Spinal cord (tissue), 9 donors: ENCODE measurements at regions not wholly inside any gene's neighbourhood (a gene's known extent, or its start where the extent isn't known, plus 50 kb on each side); places are given as distances from the start of the nearest gene placed in this dataset.

ENCODE experiments used
- DNase-seq, 6 donors: peaks; one replicate each; pipeline versions ENCODE4 v3.0.0 to v3.0.0-alpha.2; 2013 to 2015; ENCODE audit warnings: low spot score in 6 of 6, low read depth in 4 of 6
- H3K27ac ChIP-seq: one replicate; pipeline ENCODE4 v1.5.1; 2013; ENCODE audit warnings: low read depth, low read length, control low read depth
- H3K27me3 ChIP-seq: one replicate; pipeline ENCODE4 v1.6.1; 2013; ENCODE audit warnings: low read length; ENCODE audit not compliant: control insufficient read depth, insufficient read depth
- H3K36me3 ChIP-seq: one replicate; pipeline ENCODE4 v1.6.1; 2013; ENCODE audit warnings: low read length; ENCODE audit not compliant: control insufficient read depth, insufficient read depth
- H3K4me1 ChIP-seq: one replicate; pipeline ENCODE4 v1.6.1; 2013; ENCODE audit warnings: low read length; ENCODE audit not compliant: control insufficient read depth, insufficient read depth
- H3K4me3 ChIP-seq: one replicate; pipeline ENCODE4 v1.5.1; 2013; ENCODE audit warnings: low read depth, low read length, control low read depth
- H3K9me3 ChIP-seq: one replicate; pipeline ENCODE4 v1.6.1; 2013; ENCODE audit warnings: low read length; ENCODE audit not compliant: control insufficient read depth, insufficient read depth
- WGBS: methylation state at CpG from one replicate; pipeline ENCODE4 v1.1.5; 2013; ENCODE audit warnings: missing lambda C conversion rate; ENCODE audit not compliant: insufficient coverage; 5-methylcytosine and 5-hydroxymethylcytosine counted together
- donor health status: healthy.

- Histone ChIP-seq H3K4me3 (no peak overlapping the region), H3K27me3 (no peaks in the 10 kb centered on the region), H3K27ac (no peak overlapping the region), H3K9me3 (no peaks in the 10 kb centered on the region), H3K4me1 (no peaks in the 10 kb centered on the region), H3K36me3 (no peaks in the 10 kb centered on the region)
- DNase-seq, result no peak
- WGBS, result no CpG with 5 or more reads among the region's 2 CpGs
Observed at GRCh38 chr21:25373126-25374082, 233.9 kb downstream of the MRPL39 start.

- WGBS, result 36% methylated on average over 3 of the region's 5 CpGs
- H3K36me3 ChIP-seq, result no peaks in the 10 kb centered on the region
- no peaks in the 10 kb centered on the region for H3K27me3 ChIP-seq
- H3K27ac ChIP-seq, result no peak overlapping the region
- peak in 1 of 6 donors; percentile 58 for DNase-seq
- H3K4me3 ChIP-seq, result no peak overlapping the region
- no peaks in the 10 kb centered on the region for H3K9me3 ChIP-seq
- H3K4me1 ChIP-seq, result no peaks in the 10 kb centered on the region
Observed at GRCh38 chr21:25371841-25372425, 235.3 kb downstream of the MRPL39 start.

GRCh38 chr21:25370311-25370744, 237.0 kb downstream of the MRPL39 start:
- 93% methylated on average over 6 of the region's 6 CpGs for WGBS
- Histone ChIP-seq H3K4me1 (no peaks in the 10 kb centered on the region), H3K4me3 (no peak overlapping the region)

GRCh38 chr21:25369524-25370300, 237.6 kb downstream of the MRPL39 start:
- Histone ChIP-seq H3K27me3 (no peaks in the 10 kb centered on the region), H3K27ac (no peak overlapping the region), H3K4me1 (no peaks in the 10 kb centered on the region), H3K36me3 (no peaks in the 10 kb centered on the region), H3K9me3 (no peaks in the 10 kb centered on the region), H3K4me3 (no peak overlapping the region)
- no CpG with 5 or more reads among the region's 4 CpGs for WGBS
- DNase-seq, result no peak

More at GRCh38 chr21:25370311-25370744, 237.0 kb downstream of the MRPL39 start:
- no peak for DNase-seq
- H3K9me3 ChIP-seq, result no peaks in the 10 kb centered on the region
- H3K36me3 ChIP-seq, result no peaks in the 10 kb centered on the region
- no peaks in the 10 kb centered on the region for H3K27me3 ChIP-seq
- no peak overlapping the region for H3K27ac ChIP-seq

GRCh38 chr21:25368531-25368930, 238.8 kb downstream of the MRPL39 start:
- Histone ChIP-seq H3K27ac (no peak overlapping the region), H3K4me3 (no peak overlapping the region), H3K9me3 (no peaks in the 10 kb centered on the region), H3K36me3 (no peaks in the 10 kb centered on the region), H3K27me3 (no peaks in the 10 kb centered on the region), H3K4me1 (no peaks in the 10 kb centered on the region)
- 93% methylated on average over 4 of the region's 7 CpGs for WGBS
- no peak for DNase-seq

GRCh38 chr21:25366116-25366515, 241.2 kb downstream of the MRPL39 start:
- no CpG with 5 or more reads among the region's 1 CpG for WGBS
- Histone ChIP-seq H3K9me3 (no peaks in the 10 kb centered on the region), H3K4me1 (no peaks in the 10 kb centered on the region), H3K27me3 (no peaks in the 10 kb centered on the region), H3K4me3 (no peak overlapping the region), H3K36me3 (no peaks in the 10 kb centered on the region), H3K27ac (no peak overlapping the region)
- no peak for DNase-seq

GRCh38 chr21:25362375-25363267, 244.7 kb downstream of the MRPL39 start:
- H3K4me3 ChIP-seq, result no peak overlapping the region
- DNase-seq, result no peak
- H3K4me1 ChIP-seq, result no peaks in the 10 kb centered on the region
- H3K27me3 ChIP-seq, result no peaks in the 10 kb centered on the region
- H3K9me3 ChIP-seq, result no peaks in the 10 kb centered on the region
- 96% methylated on average over 10 of the region's 15 CpGs for WGBS
- no peaks in the 10 kb centered on the region for H3K36me3 ChIP-seq
- H3K27ac ChIP-seq, result no peak overlapping the region

- 98% methylated on average over 23 of the region's 28 CpGs for WGBS
- Histone ChIP-seq H3K27ac (no peak overlapping the region), H3K9me3 (no peaks in the 10 kb centered on the region), H3K4me3 (no peak overlapping the region), H3K36me3 (no peaks in the 10 kb centered on the region), H3K27me3 (no peaks in the 10 kb centered on the region), H3K4me1 (no peaks in the 10 kb centered on the region)
- no peak for DNase-seq
Observed at GRCh38 chr21:25361765-25362164, 245.5 kb downstream of the MRPL39 start.

GRCh38 chr21:25361097-25361496, 246.2 kb downstream of the MRPL39 start:
- WGBS, result 38% methylated on average over 1 of the region's 1 CpG
- no peak overlapping the region for H3K27ac ChIP-seq
- no peaks in the 10 kb centered on the region for H3K27me3 ChIP-seq
- no peaks in the 10 kb centered on the region for H3K4me1 ChIP-seq
- no peaks in the 10 kb centered on the region for H3K36me3 ChIP-seq
- H3K4me3 ChIP-seq, result no peak overlapping the region
- H3K9me3 ChIP-seq, result no peaks in the 10 kb centered on the region
- no peak for DNase-seq
